Psoas muscle (tissue), 7 donors: ENCODE measurements at regions not wholly inside any gene's neighbourhood (a gene's known extent, or its start where the extent isn't known, plus 50 kb on each side); places are given as distances from the start of the nearest gene placed in this dataset.

Experiments
- ATAC-seq, 4 donors: fragments of 200-7000 bp; cut with Tn5 transposase; one replicate each; pipeline ENCODE4 v1.9.1; 2020; ENCODE audit warnings: moderate library complexity in 3 of 4, mild to moderate bottlenecking in 2 of 4
- DNase-seq, 2 donors: peaks; one replicate each; pipeline ENCODE4 v3.0.0-alpha.2; 2020
- H3K27ac ChIP-seq: fragments of 200-600 bp; one replicate; pipeline ENCODE4 v1.8.0; 2022
- H3K27me3 ChIP-seq, 3 donors: fragments of 200-600 bp in 1 of 3; one replicate each; pipeline versions ENCODE4 v1.6.1 to v1.8.0; 2013 to 2022; ENCODE audit warnings: low read length in 2 of 3, mild to moderate bottlenecking in 2 of 3, moderate library complexity in 1 of 3; ENCODE audit not compliant: insufficient read depth in 3 of 3
- H3K36me3 ChIP-seq, 2 donors: fragments of 200-600 bp in 1 of 2; one replicate each; pipeline versions ENCODE4 v1.6.1 to v1.8.0; 2013 to 2022; ENCODE audit warnings: low read depth in 1 of 2, mild to moderate bottlenecking in 1 of 2, moderate library complexity in 1 of 2; ENCODE audit not compliant: insufficient read depth in 1 of 2
- H3K4me1 ChIP-seq: fragments of 200-600 bp; one replicate; pipeline ENCODE4 v1.8.0; 2022
- H3K4me3 ChIP-seq: fragments of 200-600 bp; one replicate; pipeline ENCODE4 v1.8.0; 2022; ENCODE audit warnings: mild to moderate bottlenecking
- H3K9me3 ChIP-seq: fragments of 200-600 bp; one replicate; pipeline ENCODE4 v1.8.0; 2022
- WGBS, 3 donors: extraction: QIAGEN DNeasy Blood & Tissue Kit; methylation state at CpG; one replicate each; pipeline versions ENCODE4 v1.1.6 to v1.1.7; 2013; 5-methylcytosine and 5-hydroxymethylcytosine counted together
- intact Hi-C, 2 donors: fragments of 100-400 bp; cut with DNase I; formaldehyde crosslinking; loops; one replicate each; pipeline versions ENCODE4 v1.11.0 to v1.14.2; 2022
- TF ChIP-seq, protein P1 (sequence below): fragments of 200-600 bp; IDR thresholded peaks from one replicate; pipeline ENCODE4 v1.8.0; 2022; ENCODE audit warnings: antibody characterized with exemption
- donor health status: healthy with polysubstance abuse.
- donor health status: DM: no; HTN: no; CAD: no; lungs with moderate emphysema.
- donor health status: Bipolar disorder and iron deficiency.
- donor health status: healthy.
- donor health status: DM: yes; HTN: yes; CAD: no.
- donor health status: DM: no; HTN: no; CAD: no.
- donor health status: DM: yes; HTN: yes; CAD: no.

DNA sequence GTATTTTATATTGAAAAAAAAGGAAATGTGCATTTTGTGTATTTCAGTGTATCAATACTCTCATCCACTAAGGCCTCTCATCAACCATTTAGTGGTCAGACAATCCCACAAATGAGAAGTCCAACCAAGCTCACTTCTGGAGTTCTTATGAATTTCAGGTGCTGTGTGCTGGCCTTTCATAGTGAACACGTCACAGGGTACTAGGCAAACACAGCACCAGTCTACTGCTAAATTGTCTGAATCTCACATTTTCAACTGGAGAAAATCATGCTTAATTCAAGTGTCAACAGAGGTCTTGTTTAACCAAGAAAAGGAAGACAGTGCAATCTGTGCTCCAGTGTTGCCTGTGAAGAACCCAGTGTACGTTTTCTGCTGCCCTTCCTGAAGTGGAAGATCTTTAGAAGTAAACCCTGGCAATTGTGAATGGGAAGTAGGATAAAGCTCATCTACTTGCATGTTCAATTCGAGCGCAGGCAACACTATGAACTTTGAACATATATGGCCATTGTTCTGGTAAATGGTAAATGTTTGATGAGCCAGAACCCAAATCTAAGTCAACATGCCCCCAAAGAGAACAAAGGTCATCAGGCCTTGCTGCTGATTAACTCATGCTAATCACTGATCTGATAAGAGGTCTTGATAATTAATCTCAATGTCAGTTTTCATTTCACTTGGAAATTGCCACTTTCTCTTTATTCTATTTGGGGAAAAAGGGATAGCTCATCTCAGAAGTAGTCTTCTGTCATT is 439.2 kb upstream of the SOX9 start:
- H3K27ac ChIP-seq: no peak overlapping the region
- no peaks in the 10 kb centered on the region for H3K4me1 ChIP-seq
- intact Hi-C loops: no loop called here
- H3K27me3 ChIP-seq: no peaks in the 10 kb centered on the region
- H3K4me3 ChIP-seq: no peak overlapping the region
- WGBS, 3 donors: 75 to 85% (median 79%) methylated on average over 4 of the region's 4 CpGs
- DNase-seq (no peak), ATAC-seq (no peak)
- TF ChIP-seq, protein P1, sequence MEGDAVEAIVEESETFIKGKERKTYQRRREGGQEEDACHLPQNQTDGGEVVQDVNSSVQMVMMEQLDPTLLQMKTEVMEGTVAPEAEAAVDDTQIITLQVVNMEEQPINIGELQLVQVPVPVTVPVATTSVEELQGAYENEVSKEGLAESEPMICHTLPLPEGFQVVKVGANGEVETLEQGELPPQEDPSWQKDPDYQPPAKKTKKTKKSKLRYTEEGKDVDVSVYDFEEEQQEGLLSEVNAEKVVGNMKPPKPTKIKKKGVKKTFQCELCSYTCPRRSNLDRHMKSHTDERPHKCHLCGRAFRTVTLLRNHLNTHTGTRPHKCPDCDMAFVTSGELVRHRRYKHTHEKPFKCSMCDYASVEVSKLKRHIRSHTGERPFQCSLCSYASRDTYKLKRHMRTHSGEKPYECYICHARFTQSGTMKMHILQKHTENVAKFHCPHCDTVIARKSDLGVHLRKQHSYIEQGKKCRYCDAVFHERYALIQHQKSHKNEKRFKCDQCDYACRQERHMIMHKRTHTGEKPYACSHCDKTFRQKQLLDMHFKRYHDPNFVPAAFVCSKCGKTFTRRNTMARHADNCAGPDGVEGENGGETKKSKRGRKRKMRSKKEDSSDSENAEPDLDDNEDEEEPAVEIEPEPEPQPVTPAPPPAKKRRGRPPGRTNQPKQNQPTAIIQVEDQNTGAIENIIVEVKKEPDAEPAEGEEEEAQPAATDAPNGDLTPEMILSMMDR: no peak
- no peaks in the 10 kb centered on the region for H3K36me3 ChIP-seq
- no peaks in the 10 kb centered on the region for H3K9me3 ChIP-seq

DNA sequence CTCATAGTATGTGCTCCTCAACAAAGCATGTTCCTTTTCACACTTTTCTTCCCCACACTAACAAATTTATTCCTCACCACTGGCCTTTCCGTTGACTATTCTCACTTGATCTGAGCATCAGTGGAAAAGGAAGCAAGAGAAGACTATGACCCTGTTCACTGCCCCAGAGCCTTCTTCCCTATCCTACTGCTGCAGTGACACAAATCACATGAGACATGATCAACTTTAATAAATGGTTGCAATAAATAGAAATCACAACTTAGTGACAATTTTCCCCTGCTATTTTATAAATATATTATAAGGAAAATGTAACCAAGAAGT is 438.7 kb upstream of the SOX9 start:
- no peak overlapping the region for H3K27ac ChIP-seq
- ATAC-seq: no peak
- no peaks in the 10 kb centered on the region for H3K27me3 ChIP-seq
- DNase-seq: no peak
- TF ChIP-seq, protein P1: no peak
- no peaks in the 10 kb centered on the region for H3K36me3 ChIP-seq
- no peak overlapping the region for H3K4me3 ChIP-seq
- intact Hi-C loops: no loop called here
- no peaks in the 10 kb centered on the region for H3K4me1 ChIP-seq
- 84 to 90% (median 86%) methylated on average over 1 of the region's 1 CpG for WGBS, 3 donors
- H3K9me3 ChIP-seq: no peaks in the 10 kb centered on the region

DNA sequence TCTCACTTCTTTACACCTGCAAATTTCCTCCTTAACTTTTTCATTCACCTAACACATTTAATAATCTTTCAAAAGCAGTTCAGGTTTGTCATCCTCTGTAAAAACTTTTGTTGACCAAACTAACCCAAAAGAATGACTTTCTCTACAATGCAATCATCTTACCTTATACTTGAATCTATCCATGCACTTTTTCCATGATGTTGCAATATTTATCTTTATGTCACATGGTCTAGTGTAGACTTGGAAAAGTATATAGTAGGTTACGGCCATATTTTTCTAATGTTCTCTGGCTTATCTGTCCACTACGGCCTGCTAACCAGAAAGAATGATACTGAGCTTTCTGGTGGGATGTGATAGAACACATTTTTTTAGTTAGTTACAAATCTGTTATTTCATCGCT is 431.0 kb upstream of the SOX9 start:
- Histone ChIP-seq H3K36me3 (no peaks in the 10 kb centered on the region), H3K27ac (no peak overlapping the region), H3K27me3 (no peaks in the 10 kb centered on the region), H3K4me1 (no peaks in the 10 kb centered on the region), H3K9me3 (no peaks in the 10 kb centered on the region), H3K4me3 (no peak overlapping the region)
- TF ChIP-seq, protein P1: no peak
- WGBS, 3 donors: 91 to 94% (median 93%) methylated on average over 3 of the region's 3 CpGs
- intact Hi-C loops: no loop called here
- DNase-seq (no peak), ATAC-seq (no peak)

DNA sequence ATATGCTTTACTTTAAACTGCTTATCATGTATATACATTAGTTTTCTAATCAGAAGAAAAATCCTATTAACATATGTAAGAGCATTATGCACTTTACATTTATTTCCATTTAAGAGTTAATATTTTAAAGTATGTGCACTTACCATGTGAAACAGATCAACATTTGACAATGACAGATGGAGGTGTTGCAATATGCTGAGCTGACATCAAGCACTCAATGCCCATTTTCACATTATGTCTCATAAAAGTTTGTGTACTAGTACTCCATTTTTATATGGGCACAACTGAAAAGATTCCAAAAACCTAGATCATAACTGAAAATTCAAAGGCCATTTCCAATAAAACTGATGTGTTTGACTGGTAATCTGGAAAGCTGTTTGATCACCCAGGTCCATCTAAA is 420.9 kb upstream of the SOX9 start:
- TF ChIP-seq, protein P1: no peak
- ATAC-seq: no peak

DNA sequence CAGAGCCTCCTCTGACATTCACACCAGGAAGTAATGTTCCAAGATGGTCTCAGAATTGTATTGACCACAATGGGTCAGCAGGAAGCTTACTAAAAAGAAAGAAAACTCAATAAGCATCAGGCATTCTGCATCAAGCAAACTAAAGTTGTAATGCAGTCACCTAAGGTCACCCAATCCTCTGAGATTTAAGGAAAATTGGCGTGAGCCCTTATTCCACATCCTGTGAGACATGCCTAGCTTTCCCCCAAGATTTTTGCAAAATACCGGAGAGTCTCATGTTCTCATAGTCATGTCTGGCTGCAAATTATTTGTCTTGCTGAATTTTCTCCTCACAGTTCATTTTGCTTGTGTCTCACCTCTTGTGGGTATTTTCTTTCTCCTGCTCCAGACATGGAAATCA is 417.1 kb upstream of the SOX9 start:
- no peaks in the 10 kb centered on the region for H3K4me1 ChIP-seq
- intact Hi-C loops: no loop called here
- H3K36me3 ChIP-seq: no peaks in the 10 kb centered on the region
- DNase-seq: no peak
- ATAC-seq: no peak
- 54 to 62% (median 61%) methylated on average over 2 of the region's 2 CpGs for WGBS, 3 donors
- no peaks in the 10 kb centered on the region for H3K27me3 ChIP-seq
- no peak overlapping the region for H3K4me3 ChIP-seq
- H3K9me3 ChIP-seq: no peaks in the 10 kb centered on the region
- TF ChIP-seq, protein P1: no peak
- H3K27ac ChIP-seq: no peak overlapping the region

More for the DNA sequence above, 420.9 kb upstream of the SOX9 start:
- no peaks in the 10 kb centered on the region for H3K27me3 ChIP-seq
- DNase-seq: no peak
- H3K4me1 ChIP-seq: no peaks in the 10 kb centered on the region
- intact Hi-C loops: no loop called here
- H3K4me3 ChIP-seq: no peak overlapping the region
- no peaks in the 10 kb centered on the region for H3K9me3 ChIP-seq
- H3K36me3 ChIP-seq: no peaks in the 10 kb centered on the region
- no peak overlapping the region for H3K27ac ChIP-seq
